ENCODE measurements at regions not wholly inside any gene's neighbourhood (a gene's known extent, or its start where the extent isn't known, plus 50 kb on each side); places are given as distances from the start of the nearest gene placed in this dataset.

- no peak for DNase-seq (ENCODE audit: low read depth, low spot score)
Measured at GRCh38 chr14:31994391-31995033, 82.6 kb upstream of the ARHGAP5 start.

- DNase-seq (ENCODE audit: low read depth, low spot score): no peak
Measured at GRCh38 chr14:32003585-32003984, 73.5 kb upstream of the ARHGAP5 start.

GRCh38 chr14:32004300-32004699, 72.8 kb upstream of the ARHGAP5 start:
- DNase-seq (ENCODE audit: low read depth, low spot score): no peak

GRCh38 chr14:32005628-32006027, 71.5 kb upstream of the ARHGAP5 start:
- DNase-seq (ENCODE audit: low read depth, low spot score): no peak

- no peak for DNase-seq (ENCODE audit: low read depth, low spot score)
Measured at GRCh38 chr14:32006263-32007110, 70.6 kb upstream of the ARHGAP5 start.

- DNase-seq (ENCODE audit: low read depth, low spot score): no peak
Measured at GRCh38 chr14:32007755-32008362, 69.2 kb upstream of the ARHGAP5 start.

GRCh38 chr14:32008602-32009193, 68.4 kb upstream of the ARHGAP5 start:
- no peak for DNase-seq (ENCODE audit: low read depth, low spot score)

GRCh38 chr14:32009221-32009975, 67.7 kb upstream of the ARHGAP5 start:
- DNase-seq (ENCODE audit: low read depth, low spot score): no peak

- no peak for DNase-seq (ENCODE audit: low read depth, low spot score)
Measured at GRCh38 chr14:32009976-32010581, 67.0 kb upstream of the ARHGAP5 start.

- no peak for DNase-seq (ENCODE audit: low read depth, low spot score)
Measured at GRCh38 chr14:32010604-32011125, 66.4 kb upstream of the ARHGAP5 start.

- no peak for DNase-seq (ENCODE audit: low read depth, low spot score)
Measured at GRCh38 chr14:32011225-32011624, 65.9 kb upstream of the ARHGAP5 start.

- DNase-seq (ENCODE audit: low read depth, low spot score): no peak
Measured at GRCh38 chr14:32012062-32012461, 65.0 kb upstream of the ARHGAP5 start.

- no peak for DNase-seq (ENCODE audit: low read depth, low spot score)
Measured at GRCh38 chr14:32012571-32012970, 64.5 kb upstream of the ARHGAP5 start.

GRCh38 chr14:32013083-32013482, 64.0 kb upstream of the ARHGAP5 start:
- no peak for DNase-seq (ENCODE audit: low read depth, low spot score)

GRCh38 chr14:32014057-32014456, 63.0 kb upstream of the ARHGAP5 start:
- DNase-seq (ENCODE audit: low read depth, low spot score): no peak

- DNase-seq (ENCODE audit: low read depth, low spot score): no peak
Measured at GRCh38 chr14:32014498-32014897, 62.6 kb upstream of the ARHGAP5 start.

GRCh38 chr14:32015166-32015565, 61.9 kb upstream of the ARHGAP5 start:
- DNase-seq (ENCODE audit: low read depth, low spot score): no peak

GRCh38 chr14:32017587-32017986, 59.5 kb upstream of the ARHGAP5 start:
- DNase-seq (ENCODE audit: low read depth, low spot score): no peak

GRCh38 chr14:32018391-32019092, 58.6 kb upstream of the ARHGAP5 start:
- no peak for DNase-seq (ENCODE audit: low read depth, low spot score)

GRCh38 chr14:32019276-32019675, 57.8 kb upstream of the ARHGAP5 start:
- no peak for DNase-seq (ENCODE audit: low read depth, low spot score)

Measured in activated naive CD8-positive, alpha-beta T cell treated with anti-CD3 and anti-CD28 coated beads, Interleukin-2, amount 50 U/mL, for 16 hours (primary cell).